ENCODE measurements at regions not wholly inside any gene's neighbourhood (a gene's known extent, or its start where the extent isn't known, plus 50 kb on each side); places are given as distances from the start of the nearest gene placed in this dataset.
"Not testable (repeated sequence)": the region's sequence is repeated elsewhere in the genome, so short reads cannot be mapped to it uniquely, and the experiment has no call there.

DNA sequence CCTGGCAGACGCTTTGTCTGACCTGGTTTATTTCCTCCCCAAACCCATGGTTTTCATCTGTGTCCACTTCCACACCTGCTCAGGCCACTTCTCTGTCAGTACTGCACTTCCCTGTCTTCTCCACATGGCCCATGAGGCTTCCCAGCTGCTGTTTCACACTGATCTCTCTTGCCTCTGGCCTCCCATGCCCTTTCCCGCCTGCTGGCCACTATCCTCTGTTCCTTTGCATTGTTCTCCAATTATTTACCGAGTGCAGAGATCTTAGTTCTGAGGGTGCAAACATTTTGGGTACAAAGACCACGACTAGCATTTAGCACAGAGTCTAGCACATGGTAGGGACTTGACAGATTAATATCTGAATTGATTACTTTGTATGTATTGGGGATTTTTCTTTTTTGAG lies 174.8 kb upstream of the NPY2R start:
- Mint-ChIP-seq H3K36me3 (ENCODE audit: low read depth) (no peaks in the 10 kb centered on the region), H3K4me1 (no peaks in the 10 kb centered on the region), H3K27ac (no peak overlapping the region), H3K27me3 (peaks cover 1% of the 10 kb centered on the region), H3K4me3 (no peak overlapping the region), H3K9me3 (no peaks in the 10 kb centered on the region)
- no peak for DNase-seq
- ATAC-seq = no peak

DNA sequence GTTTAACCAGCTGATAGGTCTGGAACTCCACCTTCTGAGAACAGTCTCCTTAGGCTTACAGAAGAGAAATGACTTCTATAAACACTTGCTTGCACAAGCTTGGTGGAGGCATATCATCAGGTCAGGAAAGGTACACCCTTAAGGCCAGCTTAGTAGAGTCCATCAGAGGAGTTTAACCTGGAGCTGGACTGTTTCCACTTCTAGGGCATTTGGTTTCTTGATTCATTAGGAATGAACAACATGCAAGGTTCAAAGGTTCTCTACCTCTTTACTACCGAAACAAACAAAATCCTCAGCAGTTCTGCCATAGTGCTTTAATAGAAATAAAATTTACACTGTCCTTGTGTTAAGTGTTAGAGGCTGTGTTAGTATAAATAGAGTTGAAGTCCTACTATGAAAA lies 171.4 kb upstream of the NPY2R start:
- Mint-ChIP-seq H3K36me3 (ENCODE audit: low read depth) (no peaks in the 10 kb centered on the region), H3K27ac (no peak overlapping the region), H3K9me3 (no peaks in the 10 kb centered on the region), H3K27me3 (no peaks in the 10 kb centered on the region), H3K4me3 (no peak overlapping the region), H3K4me1 (no peaks in the 10 kb centered on the region)
- no peak for DNase-seq
- ATAC-seq = no peak

DNA sequence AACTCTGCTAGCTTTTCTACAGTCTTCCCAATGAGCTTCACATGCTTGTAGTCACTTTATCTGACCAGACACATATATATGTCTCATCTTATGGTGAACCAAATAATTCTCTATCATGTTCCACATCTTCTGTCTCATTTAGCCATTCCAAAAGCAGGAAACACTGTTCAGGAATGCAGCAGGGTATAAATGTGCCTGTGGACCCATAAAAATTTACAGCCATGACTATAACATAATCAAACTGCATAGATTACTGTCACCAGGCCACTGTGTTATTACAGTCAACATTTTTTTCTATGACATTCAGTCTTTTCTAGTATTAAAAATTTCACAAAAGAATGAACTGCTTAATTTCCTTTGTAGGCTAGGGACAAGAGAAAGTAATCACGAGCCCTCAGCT lies 170.0 kb upstream of the NPY2R start:
- no peaks in the 10 kb centered on the region for H3K4me1 Mint-ChIP-seq
- ATAC-seq (no peak), DNase-seq (no peak)
- H3K36me3 Mint-ChIP-seq (ENCODE audit: low read depth) = no peaks in the 10 kb centered on the region
- H3K27ac Mint-ChIP-seq = no peak overlapping the region
- H3K9me3 Mint-ChIP-seq = no peaks in the 10 kb centered on the region
- no peaks in the 10 kb centered on the region for H3K27me3 Mint-ChIP-seq
- H3K4me3 Mint-ChIP-seq = no peak overlapping the region

DNA sequence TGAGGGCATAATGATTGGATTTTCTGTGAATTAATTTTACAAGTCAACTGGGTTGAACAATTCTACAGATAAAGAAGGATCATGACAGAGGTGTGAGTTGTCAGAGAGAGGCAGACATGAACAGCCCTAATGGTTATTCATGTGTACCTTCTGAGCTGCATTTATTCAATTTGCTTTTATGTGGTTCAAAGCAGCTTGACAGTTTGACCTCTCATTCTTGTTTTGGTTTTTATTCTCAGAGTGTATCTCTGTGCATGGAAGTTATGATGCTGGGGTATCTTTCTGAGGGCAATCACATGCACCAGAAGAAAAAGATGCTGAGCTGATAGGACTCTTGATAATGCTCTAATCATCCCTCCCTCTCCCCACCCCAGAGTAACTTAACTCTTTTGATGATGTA lies 169.3 kb upstream of the NPY2R start:
- no peak overlapping the region for H3K27ac Mint-ChIP-seq
- H3K4me1 Mint-ChIP-seq = no peaks in the 10 kb centered on the region
- no peak overlapping the region for H3K4me3 Mint-ChIP-seq
- no peaks in the 10 kb centered on the region for H3K36me3 Mint-ChIP-seq (ENCODE audit: low read depth)
- H3K9me3 Mint-ChIP-seq = no peaks in the 10 kb centered on the region
- no peaks in the 10 kb centered on the region for H3K27me3 Mint-ChIP-seq
- no peak for ATAC-seq
- no peak for DNase-seq

DNA sequence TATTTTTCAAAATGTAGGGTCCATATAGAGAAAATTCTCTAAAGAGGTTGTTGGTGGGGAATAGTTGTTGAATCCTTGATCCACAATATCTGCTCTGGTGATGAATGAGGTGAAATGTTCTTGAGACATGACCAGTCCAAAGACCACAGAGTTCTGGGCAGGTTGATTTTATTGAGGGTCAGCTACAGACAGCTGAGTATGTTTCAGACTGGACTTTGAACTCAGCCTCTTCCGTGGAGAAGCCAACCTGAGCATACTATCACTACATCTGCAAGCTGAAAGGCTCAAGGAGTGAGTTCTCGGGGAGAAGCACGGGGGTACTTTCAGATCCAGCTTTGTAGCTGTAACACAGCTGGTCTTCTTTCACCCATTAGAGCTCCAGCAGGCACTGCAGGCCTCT lies 168.4 kb upstream of the NPY2R start:
- Mint-ChIP-seq H3K4me3 (no peak overlapping the region), H3K27ac (no peak overlapping the region), H3K4me1 (no peaks in the 10 kb centered on the region), H3K27me3 (no peaks in the 10 kb centered on the region), H3K36me3 (ENCODE audit: low read depth) (no peaks in the 10 kb centered on the region), H3K9me3 (no peaks in the 10 kb centered on the region)
- ATAC-seq (no peak), DNase-seq (no peak)

DNA sequence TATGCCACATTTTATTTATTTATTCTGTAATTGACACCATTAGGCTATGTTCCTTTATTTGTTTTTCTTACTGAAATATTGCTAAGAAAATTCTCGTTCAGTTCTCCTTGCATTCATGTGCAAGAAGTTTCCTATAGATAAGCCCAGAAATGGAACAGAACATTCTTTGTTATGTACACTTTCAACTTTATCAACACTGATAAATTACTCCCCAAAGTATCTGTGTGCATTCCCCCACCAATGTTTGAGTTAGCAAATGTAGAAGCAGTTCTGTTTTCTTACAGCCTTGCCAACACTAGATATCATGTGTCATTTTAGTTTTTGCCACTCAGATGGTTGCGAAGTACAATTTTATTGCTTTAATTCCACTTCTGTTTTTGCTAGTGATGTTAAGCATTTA lies 166.4 kb upstream of the NPY2R start:
- Mint-ChIP-seq H3K27ac (no peak overlapping the region), H3K36me3 (ENCODE audit: low read depth) (no peaks in the 10 kb centered on the region), H3K27me3 (no peaks in the 10 kb centered on the region), H3K9me3 (no peaks in the 10 kb centered on the region), H3K4me3 (no peak overlapping the region), H3K4me1 (no peaks in the 10 kb centered on the region)
- DNase-seq (no peak), ATAC-seq (no peak)

DNA sequence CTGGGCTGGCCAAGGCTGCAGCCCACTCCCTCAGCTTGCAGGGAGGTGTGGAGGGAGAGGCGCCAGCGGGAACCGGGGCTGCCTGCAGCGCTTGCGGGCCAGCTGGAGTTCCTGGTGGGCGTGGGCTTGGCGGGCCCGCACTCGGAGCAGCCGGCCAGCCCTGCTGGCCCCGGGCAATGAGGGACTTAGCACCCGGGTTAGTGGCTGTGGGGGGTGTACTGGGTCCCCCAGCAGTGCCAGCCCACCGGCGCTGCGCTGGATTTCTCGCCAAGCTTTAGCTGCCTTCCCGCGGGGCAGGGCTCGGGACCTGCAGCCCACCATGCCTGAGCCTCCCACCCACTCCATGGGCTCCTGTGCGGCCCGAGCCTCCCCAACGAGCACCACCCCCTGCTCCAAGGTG lies 164.2 kb upstream of the NPY2R start:
- H3K36me3 Mint-ChIP-seq (ENCODE audit: low read depth); H3K4me3 Mint-ChIP-seq; DNase-seq; H3K9me3 Mint-ChIP-seq; H3K4me1 Mint-ChIP-seq; H3K27me3 Mint-ChIP-seq; ATAC-seq; H3K27ac Mint-ChIP-seq: not testable (repeated sequence)

DNA sequence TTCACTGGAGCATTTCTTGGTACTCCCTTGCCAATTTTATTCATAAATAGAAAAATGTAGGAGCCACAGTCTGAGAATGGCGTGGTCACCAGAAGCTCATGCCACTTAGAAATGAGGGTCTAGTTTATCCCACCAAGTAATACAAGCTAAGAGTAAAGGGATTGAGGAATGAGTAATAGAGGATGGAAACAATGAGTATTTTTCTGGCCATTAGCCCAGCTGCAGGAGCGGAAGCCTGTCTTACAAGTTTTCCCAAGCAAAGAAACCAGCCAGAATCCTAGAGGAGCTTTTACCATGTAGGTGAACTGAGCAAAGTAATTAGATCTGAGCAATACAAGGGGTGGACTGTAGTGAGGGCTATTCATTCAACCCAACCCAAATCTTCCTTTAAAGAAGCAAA lies 160.7 kb upstream of the NPY2R start:
- H3K27ac Mint-ChIP-seq = no peak overlapping the region
- DNase-seq (no peak), ATAC-seq (no peak)
- no peaks in the 10 kb centered on the region for H3K36me3 Mint-ChIP-seq (ENCODE audit: low read depth)
- no peaks in the 10 kb centered on the region for H3K4me1 Mint-ChIP-seq
- no peak overlapping the region for H3K4me3 Mint-ChIP-seq
- H3K9me3 Mint-ChIP-seq = peaks cover 4% of the 10 kb centered on the region
- H3K27me3 Mint-ChIP-seq = peaks cover 2% of the 10 kb centered on the region

DNA sequence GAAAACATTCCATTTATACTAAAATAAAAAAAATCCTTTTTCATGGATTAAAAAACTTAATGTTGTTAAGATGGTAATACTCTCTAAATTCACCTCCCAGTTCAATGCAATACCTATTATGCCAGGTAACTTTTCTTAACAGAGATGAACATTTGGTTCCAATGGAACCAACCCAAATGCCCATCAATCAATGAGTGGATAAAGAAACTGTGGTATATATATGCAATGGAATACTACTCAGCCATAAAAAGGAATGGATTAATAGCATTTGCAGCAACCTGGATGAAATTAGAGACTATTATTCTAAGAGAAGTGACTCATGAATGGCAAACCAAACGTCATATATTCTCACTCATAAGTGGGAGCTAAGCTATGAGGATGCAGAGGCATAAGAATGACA lies 154.4 kb upstream of the NPY2R start:
- not testable (repeated sequence) for H3K27ac Mint-ChIP-seq; H3K27me3 Mint-ChIP-seq; H3K4me3 Mint-ChIP-seq; H3K36me3 Mint-ChIP-seq (ENCODE audit: low read depth); H3K4me1 Mint-ChIP-seq; ATAC-seq; H3K9me3 Mint-ChIP-seq; DNase-seq

DNA sequence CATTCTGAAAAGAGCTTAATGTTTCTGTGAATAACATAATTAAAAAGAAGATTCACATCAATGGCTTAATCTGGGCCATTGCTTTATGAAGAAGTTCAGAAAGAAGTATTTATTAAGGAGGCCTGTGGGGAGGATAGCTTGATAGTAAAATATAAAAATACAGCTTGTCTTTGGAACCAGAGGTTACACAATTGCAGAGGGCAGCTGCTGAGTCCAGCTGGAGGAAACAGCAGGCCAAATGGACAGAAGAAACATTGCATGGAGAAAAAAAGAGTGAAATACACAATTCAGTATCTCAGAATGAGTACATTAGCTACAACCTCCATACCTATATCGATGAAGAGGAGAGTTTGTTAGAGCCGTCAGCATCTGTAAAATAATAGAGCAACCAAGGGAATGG lies 148.0 kb upstream of the NPY2R start:
- Mint-ChIP-seq H3K4me1 (no peaks in the 10 kb centered on the region), H3K27me3 (no peaks in the 10 kb centered on the region), H3K9me3 (no peaks in the 10 kb centered on the region), H3K36me3 (ENCODE audit: low read depth) (no peaks in the 10 kb centered on the region), H3K27ac (no peak overlapping the region), H3K4me3 (no peak overlapping the region)
- ATAC-seq (no peak), DNase-seq (no peak)

DNA sequence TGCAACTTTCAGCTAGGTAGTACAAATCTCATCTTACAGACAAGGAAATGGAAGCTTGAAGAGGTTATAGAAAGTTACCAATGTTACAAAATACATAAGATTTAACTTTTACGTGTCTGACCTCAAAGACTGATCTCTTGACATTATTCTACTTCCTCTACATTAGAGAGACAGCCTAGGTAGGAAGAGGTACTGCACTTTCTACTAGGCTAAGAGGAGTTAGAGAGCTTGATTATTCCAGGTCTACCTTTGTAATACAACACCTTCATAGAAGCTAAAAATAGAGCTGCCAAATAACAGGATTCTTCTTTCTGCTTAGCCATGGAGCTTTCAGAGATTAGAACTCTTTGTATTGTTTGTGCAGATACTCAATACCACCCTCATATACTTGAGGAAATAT lies 147.6 kb upstream of the NPY2R start:
- Mint-ChIP-seq H3K4me3 (no peak overlapping the region), H3K9me3 (no peaks in the 10 kb centered on the region), H3K4me1 (no peaks in the 10 kb centered on the region), H3K27me3 (no peaks in the 10 kb centered on the region), H3K36me3 (ENCODE audit: low read depth) (no peaks in the 10 kb centered on the region), H3K27ac (no peak overlapping the region)
- ATAC-seq (no peak), DNase-seq (no peak)

DNA sequence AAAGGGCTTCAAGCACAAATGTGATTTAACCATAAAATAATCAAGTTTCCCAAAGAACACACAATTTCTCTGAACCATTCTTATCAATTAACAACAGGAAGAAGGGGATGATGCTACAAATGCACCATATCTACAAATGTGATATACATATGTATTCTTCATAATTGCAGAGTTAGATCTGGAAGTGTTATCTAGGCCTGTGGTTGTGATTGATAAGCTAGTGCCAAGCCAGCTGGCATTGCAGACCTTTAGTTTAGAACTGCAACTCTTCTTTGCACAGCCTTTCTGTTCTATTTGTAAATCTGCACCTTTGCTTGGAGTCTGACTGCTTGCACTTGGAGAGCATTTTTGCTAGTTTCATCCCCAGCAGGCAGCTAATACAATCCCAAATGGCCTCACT lies 145.5 kb upstream of the NPY2R start:
- Mint-ChIP-seq H3K4me3 (no peak overlapping the region), H3K27me3 (no peaks in the 10 kb centered on the region), H3K27ac (no peak overlapping the region), H3K4me1 (no peaks in the 10 kb centered on the region), H3K9me3 (no peaks in the 10 kb centered on the region), H3K36me3 (ENCODE audit: low read depth) (no peaks in the 10 kb centered on the region)
- ATAC-seq = no peak
- DNase-seq = no peak

DNA sequence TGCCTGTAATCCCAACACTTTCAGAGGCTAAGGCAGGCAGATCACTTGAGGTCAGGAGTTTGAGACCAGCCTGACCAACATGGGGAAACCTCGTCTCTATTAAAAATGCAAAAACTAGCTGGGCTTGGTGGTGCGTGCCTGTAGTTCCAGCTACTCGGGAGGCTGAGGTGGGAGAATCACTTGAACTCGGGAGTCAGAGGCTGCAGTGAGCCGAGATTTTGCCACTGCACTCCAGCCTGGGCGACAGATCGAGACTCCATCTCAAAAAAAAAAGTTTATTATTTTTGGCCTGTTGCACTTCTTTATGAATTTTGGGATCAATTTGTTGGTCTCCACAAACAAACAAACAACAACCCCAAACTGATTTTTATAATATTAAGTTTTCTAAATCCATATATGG lies 143.5 kb upstream of the NPY2R start:
- H3K4me1 Mint-ChIP-seq; H3K9me3 Mint-ChIP-seq; H3K4me3 Mint-ChIP-seq; H3K27me3 Mint-ChIP-seq; DNase-seq; ATAC-seq; H3K36me3 Mint-ChIP-seq (ENCODE audit: low read depth); H3K27ac Mint-ChIP-seq: not testable (repeated sequence)

DNA sequence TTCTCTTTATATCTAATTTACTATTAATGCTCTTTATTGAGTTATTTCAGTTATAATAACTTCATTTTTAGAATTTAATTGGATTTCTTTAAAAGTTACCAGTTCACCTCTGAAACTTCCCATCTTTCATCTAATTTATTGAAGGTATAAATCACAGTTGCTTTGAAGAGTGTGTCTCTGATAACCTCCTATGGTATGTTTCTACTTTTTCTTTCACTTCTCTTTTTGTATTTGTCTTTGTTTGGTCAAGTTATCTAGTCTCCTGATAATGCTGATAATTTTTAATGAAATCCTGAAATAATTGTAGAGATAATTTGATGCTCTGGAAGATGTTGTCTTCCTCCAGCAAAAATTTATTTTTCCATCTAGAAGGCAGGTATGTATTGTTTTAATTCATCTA lies 141.6 kb upstream of the NPY2R start:
- ATAC-seq = no peak
- DNase-seq = no peak
- no peak overlapping the region for H3K27ac Mint-ChIP-seq
- no peaks in the 10 kb centered on the region for H3K36me3 Mint-ChIP-seq (ENCODE audit: low read depth)
- H3K4me1 Mint-ChIP-seq = no peaks in the 10 kb centered on the region
- no peaks in the 10 kb centered on the region for H3K27me3 Mint-ChIP-seq
- H3K9me3 Mint-ChIP-seq = no peaks in the 10 kb centered on the region
- no peak overlapping the region for H3K4me3 Mint-ChIP-seq

DNA sequence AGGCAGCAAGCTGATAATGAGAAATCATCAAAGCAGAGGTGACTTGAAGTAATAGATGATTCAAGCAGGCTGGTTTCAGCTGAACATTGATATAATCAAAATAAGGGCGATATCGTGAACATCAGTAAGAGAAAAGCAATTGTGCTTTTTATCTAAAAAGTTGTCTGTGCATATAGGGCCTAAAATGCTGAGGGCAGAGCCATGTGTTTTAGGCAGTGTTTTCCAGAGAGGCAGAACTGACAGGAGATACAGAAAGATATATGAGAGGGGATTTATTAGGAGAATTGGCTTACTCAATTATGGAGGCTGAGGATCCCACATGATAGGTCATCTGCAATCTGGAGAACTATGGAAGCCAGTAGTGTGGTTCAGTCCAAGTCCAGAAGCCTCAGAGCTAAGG lies 136.5 kb upstream of the NPY2R start:
- H3K27me3 Mint-ChIP-seq = no peaks in the 10 kb centered on the region
- no peak for ATAC-seq
- H3K36me3 Mint-ChIP-seq (ENCODE audit: low read depth) = no peaks in the 10 kb centered on the region
- H3K4me1 Mint-ChIP-seq = no peaks in the 10 kb centered on the region
- no peak overlapping the region for H3K27ac Mint-ChIP-seq
- H3K4me3 Mint-ChIP-seq = no peak overlapping the region
- no peak for DNase-seq
- H3K9me3 Mint-ChIP-seq = no peaks in the 10 kb centered on the region

DNA sequence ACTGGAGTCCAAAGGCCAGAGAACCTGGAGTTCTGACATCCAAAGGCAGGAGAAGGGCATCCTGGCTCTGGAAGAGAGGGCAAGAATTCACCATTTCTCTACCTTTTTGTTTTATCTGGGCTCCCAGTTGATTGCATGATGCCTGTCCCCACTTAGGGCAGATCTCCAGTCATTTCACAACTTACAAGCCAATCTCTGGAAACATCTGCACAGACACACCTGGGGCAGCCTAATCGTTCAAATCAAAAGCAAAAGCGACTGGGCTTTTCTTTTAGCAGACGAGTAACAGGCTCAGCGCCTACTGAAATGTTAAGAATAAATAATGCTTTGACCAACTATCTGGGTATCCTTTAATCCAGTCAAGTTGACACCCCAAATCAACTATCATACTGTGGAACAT lies 136.0 kb upstream of the NPY2R start:
- Mint-ChIP-seq H3K9me3 (no peaks in the 10 kb centered on the region), H3K4me1 (no peaks in the 10 kb centered on the region), H3K27me3 (no peaks in the 10 kb centered on the region), H3K36me3 (ENCODE audit: low read depth) (no peaks in the 10 kb centered on the region), H3K27ac (no peak overlapping the region), H3K4me3 (no peak overlapping the region)
- no peak for DNase-seq
- no peak for ATAC-seq

DNA sequence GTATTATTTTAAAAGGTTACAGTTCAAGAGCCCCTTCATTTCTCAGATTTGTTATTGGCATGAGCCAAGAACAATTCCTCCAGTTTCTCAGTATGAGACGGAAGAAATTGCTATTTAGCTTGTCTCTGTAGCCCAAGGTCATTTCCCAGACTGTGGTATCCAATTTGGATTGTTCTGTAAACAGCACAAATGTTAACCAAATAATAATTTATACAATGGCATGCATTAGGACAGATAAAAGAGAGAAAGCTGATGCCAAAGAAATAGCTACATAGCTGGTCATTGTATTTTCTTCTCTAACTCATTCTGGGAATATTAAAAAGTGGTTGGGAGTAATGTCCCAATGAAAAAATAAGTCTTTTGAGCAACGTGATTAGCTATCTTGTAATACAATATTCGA lies 134.6 kb upstream of the NPY2R start:
- H3K4me1 Mint-ChIP-seq = no peaks in the 10 kb centered on the region
- ATAC-seq (no peak), DNase-seq (no peak)
- H3K9me3 Mint-ChIP-seq = no peaks in the 10 kb centered on the region
- no peak overlapping the region for H3K27ac Mint-ChIP-seq
- H3K27me3 Mint-ChIP-seq = no peaks in the 10 kb centered on the region
- H3K4me3 Mint-ChIP-seq = no peak overlapping the region
- H3K36me3 Mint-ChIP-seq (ENCODE audit: low read depth) = no peaks in the 10 kb centered on the region

Data from activated naive CD8-positive, alpha-beta T cell treated with anti-CD3 and anti-CD28 coated beads, Interleukin-2, amount 50 U/mL, for 24 hours (primary cell).